ENCODE measurements at regions not wholly inside any gene's neighbourhood (a gene's known extent, or its start where the extent isn't known, plus 50 kb on each side); places are given as distances from the start of the nearest gene placed in this dataset.
"Not testable (repeated sequence)": the region's sequence is repeated elsewhere in the genome, so short reads cannot be mapped to it uniquely, and the experiment has no call there.

- 87% methylated on average over 6 of the region's 7 CpGs for WGBS (ENCODE audit: insufficient coverage)
- H3K9ac ChIP-seq (ENCODE audit: insufficient read depth, low read length, poor library complexity, severe bottlenecking); H3K4me2 ChIP-seq (replicated peaks; ENCODE audit: extremely low read depth, low read length, poor library complexity, severe bottlenecking); H3K27me3 ChIP-seq (ENCODE audit: control insufficient read depth in 2 of 2, insufficient read depth in 2 of 2, low read length in 2 of 2); H4K20me1 ChIP-seq (ENCODE audit: insufficient read depth, low read length); H2AFZ ChIP-seq (ENCODE audit: insufficient read depth, low read depth, low read length, poor library complexity, severe bottlenecking); H3K4me3 Mint-ChIP-seq; H3K9me3 ChIP-seq (replicated peaks in 1 of 2; ENCODE audit: control insufficient read depth in 1 of 2, insufficient read depth in 1 of 2, low read length in 2 of 2); H3K27me3 Mint-ChIP-seq (ENCODE audit: low read depth in 3 of 3); H3K4me3 ChIP-seq (replicated peaks in 1 of 3; ENCODE audit: low read depth in 2 of 3, low read length in 3 of 3); DNase-seq; H3K79me2 ChIP-seq (ENCODE audit: insufficient read depth, low read length); intact Hi-C loops (cut with micrococcal nuclease): not testable (repeated sequence)
- peak overlapping the region in 3 of 7 donors; percentile 70 to 99 (median 96) for H3K27ac Mint-ChIP-seq
- H3K4me1 ChIP-seq (ENCODE audit: control insufficient read depth in 1 of 2, insufficient read depth in 2 of 2, low read length in 2 of 2) = peaks cover 59% of the 10 kb centered on the region in 2 donors
- peaks cover 45% of the 10 kb centered on the region for H3K4me1 Mint-ChIP-seq
- H3K27ac ChIP-seq (ENCODE audit: low read depth in 1 of 2, low read length in 2 of 2) = peak overlapping the region in 1 of 2 donors; percentile 7
- H3K36me3 Mint-ChIP-seq = peaks cover 24 to 64% of the 10 kb centered on the region in 2 donors
- peaks cover 16 to 27% of the 10 kb centered on the region in 2 donors for H3K36me3 ChIP-seq (replicated peaks in 1 of 2; ENCODE audit: control insufficient read depth in 1 of 2, insufficient read depth in 2 of 2, low read length in 2 of 2)
- peaks cover 0 to 15% (median 12%) of the 10 kb centered on the region in 7 donors for H3K9me3 Mint-ChIP-seq
These were observed 191.3 kb downstream of the LAT start for GRCh38 chr16:29176154-29176470.

- intact Hi-C loops (cut with micrococcal nuclease) = not testable (repeated sequence)
- 90% methylated on average over 9 of the region's 19 CpGs for WGBS (ENCODE audit: insufficient coverage)
These were observed 190.7 kb downstream of the LAT start for GRCh38 chr16:29175411-29176153.

GRCh38 chr16:29173371-29174305 is 188.8 kb downstream of the LAT start:
- 74% methylated on average over 4 of the region's 16 CpGs for WGBS (ENCODE audit: insufficient coverage)
- intact Hi-C loops (cut with micrococcal nuclease) = not testable (repeated sequence)

More at GRCh38 chr16:29175411-29176153, 190.7 kb downstream of the LAT start:
- peaks cover 29 to 64% of the 10 kb centered on the region in 2 donors for H3K36me3 Mint-ChIP-seq
- not testable (repeated sequence) for H3K79me2 ChIP-seq (ENCODE audit: insufficient read depth, low read length); H3K9me3 ChIP-seq (replicated peaks in 1 of 2; ENCODE audit: control insufficient read depth in 1 of 2, insufficient read depth in 1 of 2, low read length in 2 of 2); H3K4me3 ChIP-seq (replicated peaks in 1 of 3; ENCODE audit: low read depth in 2 of 3, low read length in 3 of 3); H3K27me3 Mint-ChIP-seq (ENCODE audit: low read depth in 3 of 3); H3K4me3 Mint-ChIP-seq; DNase-seq; H2AFZ ChIP-seq (ENCODE audit: insufficient read depth, low read depth, low read length, poor library complexity, severe bottlenecking); H3K9ac ChIP-seq (ENCODE audit: insufficient read depth, low read length, poor library complexity, severe bottlenecking); H3K4me2 ChIP-seq (replicated peaks; ENCODE audit: extremely low read depth, low read length, poor library complexity, severe bottlenecking); H3K27me3 ChIP-seq (ENCODE audit: control insufficient read depth in 2 of 2, insufficient read depth in 2 of 2, low read length in 2 of 2); H4K20me1 ChIP-seq (ENCODE audit: insufficient read depth, low read length)
- peaks cover 0 to 15% (median 12%) of the 10 kb centered on the region in 7 donors for H3K9me3 Mint-ChIP-seq
- peak overlapping the region in 1 of 2 donors; percentile 15 for H3K27ac ChIP-seq (ENCODE audit: low read depth in 1 of 2, low read length in 2 of 2)
- H3K4me1 Mint-ChIP-seq = peaks cover 47% of the 10 kb centered on the region
- H3K27ac Mint-ChIP-seq = peak overlapping the region in 4 of 7 donors; percentile 45 to 99 (median 96)
- peaks cover 59% of the 10 kb centered on the region in 2 donors for H3K4me1 ChIP-seq (ENCODE audit: control insufficient read depth in 1 of 2, insufficient read depth in 2 of 2, low read length in 2 of 2)
- peaks cover 18 to 29% of the 10 kb centered on the region in 2 donors for H3K36me3 ChIP-seq (replicated peaks in 1 of 2; ENCODE audit: control insufficient read depth in 1 of 2, insufficient read depth in 2 of 2, low read length in 2 of 2)

GRCh38 chr16:29172098-29172724 is 187.4 kb downstream of the LAT start:
- H3K27me3 ChIP-seq (ENCODE audit: control insufficient read depth in 2 of 2, insufficient read depth in 2 of 2, low read length in 2 of 2); H3K4me2 ChIP-seq (replicated peaks; ENCODE audit: extremely low read depth, low read length, poor library complexity, severe bottlenecking); H4K20me1 ChIP-seq (ENCODE audit: insufficient read depth, low read length); H3K4me3 ChIP-seq (replicated peaks in 1 of 3; ENCODE audit: low read depth in 2 of 3, low read length in 3 of 3); H3K4me3 Mint-ChIP-seq; H3K9ac ChIP-seq (ENCODE audit: insufficient read depth, low read length, poor library complexity, severe bottlenecking); H2AFZ ChIP-seq (ENCODE audit: insufficient read depth, low read depth, low read length, poor library complexity, severe bottlenecking); intact Hi-C loops (cut with micrococcal nuclease); DNase-seq; H3K27me3 Mint-ChIP-seq (ENCODE audit: low read depth in 3 of 3); H3K9me3 ChIP-seq (replicated peaks in 1 of 2; ENCODE audit: control insufficient read depth in 1 of 2, insufficient read depth in 1 of 2, low read length in 2 of 2): not testable (repeated sequence)
- H3K4me1 Mint-ChIP-seq = peaks cover 44% of the 10 kb centered on the region
- Histone ChIP-seq H3K27ac (ENCODE audit: low read depth in 1 of 2, low read length in 2 of 2) (peak overlapping the region; percentile 65 to 76), H3K36me3 (replicated peaks in 1 of 2; ENCODE audit: control insufficient read depth in 1 of 2, insufficient read depth in 2 of 2, low read length in 2 of 2) (peaks cover 17 to 45% of the 10 kb centered on the region in 2 donors), H3K79me2 (ENCODE audit: insufficient read depth, low read length) (peaks cover 13% of the 10 kb centered on the region), H3K4me1 (ENCODE audit: control insufficient read depth in 1 of 2, insufficient read depth in 2 of 2, low read length in 2 of 2) (peaks cover 44% of the 10 kb centered on the region in 2 donors)
- peaks cover 44 to 78% of the 10 kb centered on the region in 2 donors for H3K36me3 Mint-ChIP-seq
- 100% methylated on average over 2 of the region's 7 CpGs for WGBS (ENCODE audit: insufficient coverage)
- H3K27ac Mint-ChIP-seq = peak overlapping the region; percentile 89 to 97 (median 92)
- H3K9me3 Mint-ChIP-seq = peaks cover 0 to 15% (median 12%) of the 10 kb centered on the region in 7 donors

More at GRCh38 chr16:29173371-29174305, 188.8 kb downstream of the LAT start:
- not testable (repeated sequence) for H3K4me2 ChIP-seq (replicated peaks; ENCODE audit: extremely low read depth, low read length, poor library complexity, severe bottlenecking); H3K4me3 Mint-ChIP-seq; H3K9me3 ChIP-seq (replicated peaks in 1 of 2; ENCODE audit: control insufficient read depth in 1 of 2, insufficient read depth in 1 of 2, low read length in 2 of 2); H3K9ac ChIP-seq (ENCODE audit: insufficient read depth, low read length, poor library complexity, severe bottlenecking); H3K27me3 ChIP-seq (ENCODE audit: control insufficient read depth in 2 of 2, insufficient read depth in 2 of 2, low read length in 2 of 2); H3K27me3 Mint-ChIP-seq (ENCODE audit: low read depth in 3 of 3); H3K4me3 ChIP-seq (replicated peaks in 1 of 3; ENCODE audit: low read depth in 2 of 3, low read length in 3 of 3); H4K20me1 ChIP-seq (ENCODE audit: insufficient read depth, low read length); H2AFZ ChIP-seq (ENCODE audit: insufficient read depth, low read depth, low read length, poor library complexity, severe bottlenecking)
- peak overlapping the region; percentile 89 to 99 (median 95) for H3K27ac Mint-ChIP-seq
- H3K4me1 Mint-ChIP-seq = peaks cover 51% of the 10 kb centered on the region
- peak; percentile 65 to 78 (median 71) for DNase-seq
- Histone ChIP-seq H3K27ac (ENCODE audit: low read depth in 1 of 2, low read length in 2 of 2) (peak overlapping the region; percentile 76 to 83), H3K79me2 (ENCODE audit: insufficient read depth, low read length) (peaks cover 13% of the 10 kb centered on the region), H3K36me3 (replicated peaks in 1 of 2; ENCODE audit: control insufficient read depth in 1 of 2, insufficient read depth in 2 of 2, low read length in 2 of 2) (peaks cover 11 to 38% of the 10 kb centered on the region in 2 donors), H3K4me1 (ENCODE audit: control insufficient read depth in 1 of 2, insufficient read depth in 2 of 2, low read length in 2 of 2) (peaks cover 53 to 57% of the 10 kb centered on the region in 2 donors)
- H3K36me3 Mint-ChIP-seq = peaks cover 40 to 70% of the 10 kb centered on the region in 2 donors
- H3K9me3 Mint-ChIP-seq = peaks cover 0 to 15% (median 12%) of the 10 kb centered on the region in 7 donors
